ENCODE measurements at regions not wholly inside any gene's neighbourhood (a gene's known extent, or its start where the extent isn't known, plus 50 kb on each side); places are given as distances from the start of the nearest gene placed in this dataset.

- TF ChIP-seq CTCF (IDR thresholded peaks at IDR 0.05) (no peak), POLR2A (IDR thresholded peaks at IDR 0.05) (no peak)
Measured at GRCh38 chr1:29831500-29832117, 595.3 kb downstream of the PTPRU start.

Data from thyroid gland (tissue), 4 donors.